GM23338 (cell line): ENCODE measurements at regions not wholly inside any gene's neighbourhood (a gene's known extent, or its start where the extent isn't known, plus 50 kb on each side); places are given as distances from the start of the nearest gene placed in this dataset.

Source experiments
- ATAC-seq: fragments of 200-7000 bp; cut with Tn5 transposase; 3 replicates; pipeline ENCODE4 v1.9.1; 2020
- DNase-seq: peaks from one replicate; pipeline ENCODE4 v3.0.0-alpha.2; 2015; ENCODE audit warnings: low spot score
- H2AFZ ChIP-seq: fragments of 200-600 bp; sonication (generic); 2 replicates; pipeline ENCODE4 v1.8.0; 2016; ENCODE audit warnings: antibody characterized with exemption, mild to moderate bottlenecking, moderate library complexity
- H3F3A ChIP-seq: fragments of 200-600 bp; sonication (generic); replicated peaks from 2 replicates; pipeline ENCODE4 v1.8.0; 2017; ENCODE audit warnings: antibody characterized with exemption, mixed run types, low read depth
- H3K27ac ChIP-seq: fragments of 200-600 bp; sonication (generic); 2 replicates; pipeline ENCODE4 v1.6.1; 2016; ENCODE audit warnings: low read depth
- H3K27me3 ChIP-seq: fragments of 200-600 bp; sonication (generic); 2 replicates; pipeline ENCODE4 v1.8.0; 2016; ENCODE audit warnings: mild to moderate bottlenecking, mixed run types, moderate library complexity; ENCODE audit not compliant: insufficient read depth
- H3K36me3 ChIP-seq: fragments of 200-600 bp; sonication (generic); 2 replicates; pipeline ENCODE4 v1.8.0; 2016; ENCODE audit warnings: mild to moderate bottlenecking; ENCODE audit not compliant: insufficient read depth
- H3K4me1 ChIP-seq: fragments of 200-600 bp; sonication (generic); 2 replicates; pipeline ENCODE4 v1.8.0; 2016; ENCODE audit warnings: mild to moderate bottlenecking, moderate library complexity; ENCODE audit not compliant: insufficient read depth
- H3K4me2 ChIP-seq: fragments of 200-600 bp; sonication (generic); 2 replicates; pipeline ENCODE4 v1.7.1; 2017; ENCODE audit warnings: mixed run types
- H3K4me3 ChIP-seq: fragments of 200-600 bp; sonication (generic); 2 replicates; pipeline ENCODE4 v1.6.1; 2016; ENCODE audit warnings: mixed run types
- H3K79me2 ChIP-seq: fragments of 200-600 bp; sonication (generic); replicated peaks from 2 replicates; pipeline ENCODE4 v1.8.0; 2017; ENCODE audit warnings: mild to moderate bottlenecking; ENCODE audit not compliant: insufficient read depth
- H3K9me2 ChIP-seq: fragments of 200-600 bp; sonication (generic); 2 replicates; pipeline ENCODE4 v1.8.0; 2017; ENCODE audit not compliant: insufficient read depth
- H4K20me1 ChIP-seq: fragments of 200-600 bp; sonication (generic); replicated peaks from 2 replicates; pipeline ENCODE4 v1.8.0; 2017; ENCODE audit warnings: mild to moderate bottlenecking; ENCODE audit not compliant: insufficient read depth
- H3K27ac Mint-ChIP-seq: 2 replicates; pipeline ENCODE4 v1.8.0; 2020; ENCODE audit warnings: inconsistent platforms, mild to moderate bottlenecking, moderate library complexity, mixed read lengths
- H3K27me3 Mint-ChIP-seq: 3 replicates; pipeline ENCODE4 v1.8.0; 2022; ENCODE audit warnings: low read depth, mild to moderate bottlenecking, moderate library complexity, mixed read lengths, inconsistent platforms; ENCODE audit not compliant: insufficient read depth, poor library complexity
- H3K36me3 Mint-ChIP-seq: 3 replicates; pipeline ENCODE4 v1.8.0; 2021; ENCODE audit warnings: low read depth, mild to moderate bottlenecking, inconsistent platforms, moderate library complexity, mixed read lengths
- H3K4me1 Mint-ChIP-seq: 3 replicates; pipeline ENCODE4 v1.8.0; 2020; ENCODE audit warnings: mild to moderate bottlenecking, inconsistent platforms, mixed read lengths
- H3K4me3 Mint-ChIP-seq: 3 replicates; pipeline ENCODE4 v1.8.0; 2021; ENCODE audit warnings: moderate library complexity, mild to moderate bottlenecking, inconsistent platforms, mixed read lengths
- H3K9me3 Mint-ChIP-seq: 3 replicates; pipeline ENCODE4 v1.8.0; 2020; ENCODE audit warnings: moderate library complexity, mild to moderate bottlenecking, inconsistent platforms, mixed read lengths
- CREB1 ChIP-seq: fragments of 250-450 bp; sonication (Bioruptor Pico); IDR thresholded peaks from 2 replicates; pipeline ENCODE4 v1.5.0; 2020; ENCODE audit warnings: low read depth, mild to moderate bottlenecking, moderate library complexity
- CTCF ChIP-seq, 2 experiments: fragments of 200-600 bp in 1 of 2; sonication (generic) in 1 of 2; conservative IDR thresholded peaks; 2 replicates each; pipeline versions ENCODE4 v1.5.1 to v1.6.1; 2016 to 2017; ENCODE audit warnings: antibody characterized with exemption in 2 of 2, low read depth in 2 of 2, mild to moderate bottlenecking in 2 of 2, moderate library complexity in 1 of 2
- ETS1 ChIP-seq: IDR thresholded peaks from 2 replicates; pipeline ENCODE4 v1.6.1; 2016; ENCODE audit warnings: antibody characterized with exemption
- EZH2 ChIP-seq: fragments of 200-600 bp; sonication (generic); IDR thresholded peaks from one replicate; pipeline ENCODE4 v1.8.0; 2017; ENCODE audit warnings: antibody characterized with exemption, mild to moderate bottlenecking, low read depth; ENCODE audit not compliant: unreplicated experiment
- EZH2phosphoT487 ChIP-seq: fragments of 200-600 bp; sonication (generic); IDR thresholded peaks from one replicate; pipeline ENCODE4 v1.8.1; 2018; ENCODE audit warnings: antibody characterized with exemption; ENCODE audit not compliant: unreplicated experiment
- JUNB ChIP-seq: IDR thresholded peaks from one replicate; pipeline ENCODE4 v1.6.1; 2016; ENCODE audit warnings: antibody characterized with exemption; ENCODE audit not compliant: unreplicated experiment
- NANOG ChIP-seq: IDR thresholded peaks from 2 replicates; pipeline ENCODE4 v1.6.1; 2016; ENCODE audit warnings: antibody characterized with exemption, borderline replicate concordance
- POLR2AphosphoS5 ChIP-seq: IDR thresholded peaks from 2 replicates; pipeline ENCODE4 v1.6.1; 2016; ENCODE audit warnings: antibody characterized with exemption, low read depth
- REST ChIP-seq: IDR thresholded peaks from one replicate; pipeline ENCODE4 v1.6.1; 2018; ENCODE audit warnings: antibody characterized with exemption; ENCODE audit not compliant: unreplicated experiment
- STAT1 ChIP-seq: IDR thresholded peaks from one replicate; pipeline ENCODE4 v1.6.1; 2016; ENCODE audit warnings: antibody characterized with exemption; ENCODE audit not compliant: unreplicated experiment
- ZNF114 ChIP-seq: fragments of 250-450 bp; sonication (Bioruptor Pico); IDR thresholded peaks from 2 replicates; pipeline ENCODE4 v1.5.0; 2020; ENCODE audit warnings: mild to moderate bottlenecking, moderate library complexity
- ZNF331 ChIP-seq: fragments of 250-450 bp; sonication (Bioruptor Pico); IDR thresholded peaks from 2 replicates; pipeline ENCODE4 v1.5.0; 2020; ENCODE audit warnings: low read depth, mild to moderate bottlenecking, moderate library complexity

DNA sequence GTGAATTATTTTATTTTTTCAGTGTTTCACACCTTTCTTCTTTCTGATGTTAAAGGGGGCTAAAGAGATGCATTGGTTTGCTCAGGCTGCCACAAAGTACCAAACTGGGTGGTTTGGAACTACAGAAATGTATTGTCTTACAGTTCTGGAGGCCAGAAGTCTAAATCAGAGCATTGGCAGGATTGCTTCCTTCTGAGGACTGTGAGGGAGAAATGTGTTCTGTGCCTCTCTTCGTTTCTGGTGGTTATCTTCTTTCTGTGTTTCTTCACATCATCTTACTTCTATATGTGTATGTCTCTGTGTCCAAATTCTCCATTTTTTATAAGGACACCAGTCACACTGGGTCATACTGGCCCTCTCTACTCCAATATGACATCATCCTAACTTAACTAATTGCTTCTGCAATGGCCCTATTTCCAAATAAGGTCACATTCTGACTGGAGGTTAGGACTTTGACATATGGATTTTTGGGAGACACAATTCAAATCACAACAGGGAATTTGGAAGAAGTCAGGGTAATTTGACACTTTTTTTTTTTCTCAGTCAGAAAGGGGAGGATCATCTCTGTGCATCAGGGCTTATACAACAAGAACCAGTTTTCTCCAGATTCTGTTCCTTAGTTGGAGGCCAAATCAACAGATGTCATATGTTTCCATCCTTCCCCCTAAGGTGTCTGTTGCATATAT lies 188.2 kb downstream of the KCNRG start:
- H3K4me3 Mint-ChIP-seq: no peak overlapping the region
- H3K27me3 Mint-ChIP-seq: peaks cover 5% of the 10 kb centered on the region
- H3K36me3 ChIP-seq: no peaks in the 10 kb centered on the region
- no peaks in the 10 kb centered on the region for H3F3A ChIP-seq
- H4K20me1 ChIP-seq: 0 out of 2 replicates have a peak, but pooled peaks cover 3% of the 10 kb centered on the region
- H3K4me2 ChIP-seq: no peak overlapping the region
- no peaks in the 10 kb centered on the region for H3K36me3 Mint-ChIP-seq
- peaks cover 4% of the 10 kb centered on the region; the same call in 1 of the 2 replicates for H3K4me1 ChIP-seq
- no peak overlapping the region for H3K4me3 ChIP-seq
- no peak overlapping the region for H3K27ac ChIP-seq
- H3K4me1 Mint-ChIP-seq: peaks cover 15% of the 10 kb centered on the region
- no peaks in the 10 kb centered on the region for H3K9me3 Mint-ChIP-seq
- DNase-seq: no peak
- H3K79me2 ChIP-seq: no peaks in the 10 kb centered on the region
- no peak overlapping the region for H2AFZ ChIP-seq
- TF ChIP-seq STAT1 (no peak), REST (no peak), CTCF (conservative IDR thresholded peaks at IDR 0.05; ENCODE audit: low read depth in 2 of 2) (no peak), POLR2AphosphoS5 (no peak), JUNB (no peak), CREB1 (CRISPR knock-in tag) (no peak), EZH2 (no peak), ETS1 (no peak), NANOG (no peak), EZH2phosphoT487 (no peak), ZNF331 (CRISPR knock-in tag) (no peak), ZNF114 (no peak)
- ATAC-seq: no peak
- H3K27me3 ChIP-seq: no peaks in the 10 kb centered on the region
- no peak overlapping the region for H3K27ac Mint-ChIP-seq
- no peaks in the 10 kb centered on the region for H3K9me2 ChIP-seq
